ENCODE measurements at regions not wholly inside any gene's neighbourhood (a gene's known extent, or its start where the extent isn't known, plus 50 kb on each side); places are given as distances from the start of the nearest gene placed in this dataset.
"Not testable (repeated sequence)": the region's sequence is repeated elsewhere in the genome, so short reads cannot be mapped to it uniquely, and the experiment has no call there.

- no peak for DNase-seq
- H3K4me1 ChIP-seq (ENCODE audit: low read depth): no peaks in the 10 kb centered on the region
- H3K36me3 ChIP-seq (ENCODE audit: low read depth): no peaks in the 10 kb centered on the region
- H3K9me3 ChIP-seq: no peaks in the 10 kb centered on the region
- no peak overlapping the region for H3K4me3 ChIP-seq
- ATAC-seq: no peak
- intact Hi-C loops (cut with DNase I, micrococcal nuclease): no loop called here
- no peak for TF ChIP-seq CTCF (IDR thresholded peaks at IDR 0.05)
Measured at GRCh38 chr16:65807858-65808257, 558.6 kb upstream of the CDH5 start.

GRCh38 chr16:65805704-65806103, 560.8 kb upstream of the CDH5 start:
- H3K4me1 ChIP-seq (ENCODE audit: low read depth); ATAC-seq; H3K36me3 ChIP-seq (ENCODE audit: low read depth); H3K9me3 ChIP-seq; H3K4me3 ChIP-seq; DNase-seq; intact Hi-C loops (cut with DNase I, micrococcal nuclease): not testable (repeated sequence)

GRCh38 chr16:65796481-65796880, 570.0 kb upstream of the CDH5 start:
- H3K4me3 ChIP-seq: no peak overlapping the region
- H3K4me1 ChIP-seq (ENCODE audit: low read depth): no peaks in the 10 kb centered on the region
- ATAC-seq: no peak
- H3K9me3 ChIP-seq: no peaks in the 10 kb centered on the region
- no peak for TF ChIP-seq CTCF (IDR thresholded peaks at IDR 0.05)
- intact Hi-C loops (cut with DNase I, micrococcal nuclease): no loop called here
- DNase-seq: no peak
- no peaks in the 10 kb centered on the region for H3K36me3 ChIP-seq (ENCODE audit: low read depth)

GRCh38 chr16:65794973-65795372, 571.5 kb upstream of the CDH5 start:
- H3K36me3 ChIP-seq (ENCODE audit: low read depth): no peaks in the 10 kb centered on the region
- no peaks in the 10 kb centered on the region for H3K4me1 ChIP-seq (ENCODE audit: low read depth)
- H3K9me3 ChIP-seq: no peaks in the 10 kb centered on the region
- H3K4me3 ChIP-seq: no peak overlapping the region
- ATAC-seq (no peak), DNase-seq (no peak)
- intact Hi-C loops (cut with DNase I, micrococcal nuclease): no loop called here
- no peak for TF ChIP-seq CTCF (IDR thresholded peaks at IDR 0.05)

- no peak for DNase-seq
- no peaks in the 10 kb centered on the region for H3K9me3 ChIP-seq
- H3K36me3 ChIP-seq (ENCODE audit: low read depth): no peaks in the 10 kb centered on the region
- no peak overlapping the region for H3K4me3 ChIP-seq
- no peak for TF ChIP-seq CTCF (IDR thresholded peaks at IDR 0.05)
- no peak for ATAC-seq
- intact Hi-C loops (cut with DNase I, micrococcal nuclease): no loop called here
- H3K4me1 ChIP-seq (ENCODE audit: low read depth): no peaks in the 10 kb centered on the region
Measured at GRCh38 chr16:65793781-65794180, 572.7 kb upstream of the CDH5 start.

GRCh38 chr16:65790768-65791167, 575.7 kb upstream of the CDH5 start:
- ATAC-seq (no peak), DNase-seq (no peak)
- Histone ChIP-seq H3K9me3 (no peaks in the 10 kb centered on the region), H3K4me1 (ENCODE audit: low read depth) (no peaks in the 10 kb centered on the region), H3K36me3 (ENCODE audit: low read depth) (no peaks in the 10 kb centered on the region), H3K4me3 (no peak overlapping the region)
- intact Hi-C loops (cut with DNase I, micrococcal nuclease): no loop called here
- no peak for TF ChIP-seq CTCF (IDR thresholded peaks at IDR 0.05)
